DND-41 (cell line): ENCODE measurements at regions not wholly inside any gene's neighbourhood (a gene's known extent, or its start where the extent isn't known, plus 50 kb on each side); places are given as distances from the start of the nearest gene placed in this dataset.

Experiments
- CTCF ChIP-seq: IDR thresholded peaks from 2 replicates; pipeline ENCODE4 v1.5.1; 2012; ENCODE audit warnings: borderline replicate concordance, low read length, moderate library complexity, mild to moderate bottlenecking; ENCODE audit not compliant: poor library complexity, severe bottlenecking; ENCODE audit errors: extremely low read depth
- EZH2 ChIP-seq: IDR thresholded peaks from 3 replicates; pipeline ENCODE4 v1.6.1; 2012; ENCODE audit warnings: borderline replicate concordance, low read depth, mild to moderate bottlenecking, moderate library complexity, low read length, inconsistent platforms; ENCODE audit not compliant: severe bottlenecking

GRCh38 chr5:133742431-133742988, 130.2 kb upstream of the FSTL4 start:
- TF ChIP-seq CTCF (no peak), EZH2 (no peak)
